Endodermal cell (in vitro differentiated cells): ENCODE measurements at regions not wholly inside any gene's neighbourhood (a gene's known extent, or its start where the extent isn't known, plus 50 kb on each side); places are given as distances from the start of the nearest gene placed in this dataset.

ENCODE experiments used
- DNase-seq: peaks from one replicate; pipeline ENCODE4 v3.0.0-alpha.2; 2017
- H3K27ac ChIP-seq: 2 replicates; pipeline ENCODE4 v1.5.1; 2013; ENCODE audit warnings: mild to moderate bottlenecking, low read depth, low read length, moderate library complexity
- H3K27me3 ChIP-seq: 2 replicates; pipeline ENCODE4 v1.6.1; 2013; ENCODE audit warnings: mild to moderate bottlenecking, low read length, moderate library complexity; ENCODE audit not compliant: insufficient read depth, control insufficient read depth, poor library complexity, severe bottlenecking
- H3K36me3 ChIP-seq: 2 replicates; pipeline ENCODE4 v1.7.0; 2013; ENCODE audit warnings: mild to moderate bottlenecking, low read length, moderate library complexity; ENCODE audit not compliant: control insufficient read depth, insufficient read depth
- H3K4me1 ChIP-seq: one replicate; pipeline ENCODE4 v1.7.0; 2013; ENCODE audit warnings: low read length; ENCODE audit not compliant: control insufficient read depth, insufficient read depth
- H3K4me3 ChIP-seq: 2 replicates; pipeline ENCODE4 v1.5.1; 2013; ENCODE audit warnings: mild to moderate bottlenecking, low read length, moderate library complexity
- H3K9ac ChIP-seq: 2 replicates; pipeline ENCODE4 v1.6.1; 2013; ENCODE audit warnings: mild to moderate bottlenecking, low read length, moderate library complexity; ENCODE audit not compliant: poor library complexity, severe bottlenecking; ENCODE audit errors: extremely low read depth
- H3K9me3 ChIP-seq: 2 replicates; pipeline ENCODE4 v1.6.1; 2013; ENCODE audit warnings: mild to moderate bottlenecking, low read length, moderate library complexity; ENCODE audit not compliant: control insufficient read depth
- H3K27ac Mint-ChIP-seq: 2 replicates; pipeline ENCODE4 v1.8.0; 2020; ENCODE audit warnings: mixed read lengths
- H3K27me3 Mint-ChIP-seq: 2 replicates; pipeline ENCODE4 v1.8.0; 2021; ENCODE audit warnings: mild to moderate bottlenecking, mixed read lengths; ENCODE audit not compliant: insufficient read depth
- H3K36me3 Mint-ChIP-seq: 2 replicates; pipeline ENCODE4 v1.8.0; 2020; ENCODE audit warnings: low read depth, mixed read lengths
- H3K4me1 Mint-ChIP-seq: 2 replicates; pipeline ENCODE4 v1.8.0; 2020; ENCODE audit warnings: mixed read lengths
- H3K4me3 Mint-ChIP-seq: 2 replicates; pipeline ENCODE4 v1.8.0; 2020; ENCODE audit warnings: mild to moderate bottlenecking, moderate library complexity, mixed read lengths
- H3K9me3 Mint-ChIP-seq: 2 replicates; pipeline ENCODE4 v1.8.0; 2020; ENCODE audit warnings: mild to moderate bottlenecking, mixed read lengths
- CTCF ChIP-seq: fragments of 200-600 bp; sonication (generic); conservative IDR thresholded peaks from 2 replicates; pipeline ENCODE4 v1.5.0; 2021; ENCODE audit warnings: antibody characterized with exemption, mild to moderate bottlenecking
- WGBS, 2 experiments: methylation state at CpG; one replicate each; pipeline versions ENCODE4 v1.1.5 to v1.1.7; 2013; ENCODE audit warnings: missing lambda C conversion rate in 2 of 2, mixed read lengths in 1 of 2; ENCODE audit not compliant: insufficient coverage in 1 of 2, insufficient read length in 1 of 2; 5-methylcytosine and 5-hydroxymethylcytosine counted together

- no peak overlapping the region for H3K9ac ChIP-seq
- 87 to 98% methylated on average over 5 to 10 of the region's 10 CpGs for WGBS, 2 experiments
- no peaks in the 10 kb centered on the region for H3K9me3 ChIP-seq
- DNase-seq, result no peak
- no peaks in the 10 kb centered on the region for H3K36me3 ChIP-seq
- H3K4me3 Mint-ChIP-seq, result no peak overlapping the region
- TF ChIP-seq CTCF, result no peak
- no peak overlapping the region for H3K4me3 ChIP-seq
- no peak overlapping the region for H3K27ac Mint-ChIP-seq
- no peaks in the 10 kb centered on the region for H3K27me3 ChIP-seq
- H3K27me3 Mint-ChIP-seq, result no peaks in the 10 kb centered on the region
- H3K27ac ChIP-seq, result no peak overlapping the region
- no peaks in the 10 kb centered on the region for H3K36me3 Mint-ChIP-seq
- H3K4me1 ChIP-seq, result peaks cover 5% of the 10 kb centered on the region
- peaks cover 2% of the 10 kb centered on the region for H3K4me1 Mint-ChIP-seq
- no peaks in the 10 kb centered on the region for H3K9me3 Mint-ChIP-seq
These were observed 135.9 kb upstream of the NKX1-1 start for GRCh38 chr4:1542226-1542490.

- peaks cover 5% of the 10 kb centered on the region for H3K4me1 ChIP-seq
- Mint-ChIP-seq H3K9me3 (no peaks in the 10 kb centered on the region), H3K27me3 (no peaks in the 10 kb centered on the region), H3K27ac (no peak overlapping the region), H3K4me3 (no peak overlapping the region), H3K36me3 (no peaks in the 10 kb centered on the region), H3K4me1 (peaks cover 2% of the 10 kb centered on the region)
- no peak overlapping the region for H3K9ac ChIP-seq
- no peak overlapping the region for H3K27ac ChIP-seq
- 88 to 92% methylated on average over 20 to 30 of the region's 30 CpGs for WGBS, 2 experiments
- H3K36me3 ChIP-seq, result no peaks in the 10 kb centered on the region
- no peaks in the 10 kb centered on the region for H3K9me3 ChIP-seq
- H3K4me3 ChIP-seq, result no peak overlapping the region
- H3K27me3 ChIP-seq, result no peaks in the 10 kb centered on the region
- TF ChIP-seq CTCF, result no peak
- DNase-seq, result no peak
These were observed 135.4 kb upstream of the NKX1-1 start for GRCh38 chr4:1541449-1542225.

- Mint-ChIP-seq H3K36me3 (no peaks in the 10 kb centered on the region), H3K27me3 (no peaks in the 10 kb centered on the region), H3K4me3 (no peak overlapping the region), H3K27ac (no peak overlapping the region), H3K9me3 (no peaks in the 10 kb centered on the region), H3K4me1 (peaks cover 2% of the 10 kb centered on the region)
- H3K9me3 ChIP-seq, result no peaks in the 10 kb centered on the region
- H3K9ac ChIP-seq, result no peak overlapping the region
- H3K36me3 ChIP-seq, result no peaks in the 10 kb centered on the region
- 85 to 87% methylated on average over 19 to 33 of the region's 33 CpGs for WGBS, 2 experiments
- no peak for TF ChIP-seq CTCF
- DNase-seq, result no peak
- no peak overlapping the region for H3K4me3 ChIP-seq
- peaks cover 5% of the 10 kb centered on the region for H3K4me1 ChIP-seq
- no peak overlapping the region for H3K27ac ChIP-seq
- H3K27me3 ChIP-seq, result no peaks in the 10 kb centered on the region
These were observed 134.5 kb upstream of the NKX1-1 start for GRCh38 chr4:1540601-1541375.
